HFF-Myc (cell line): ENCODE measurements at regions not wholly inside any gene's neighbourhood (a gene's known extent, or its start where the extent isn't known, plus 50 kb on each side); places are given as distances from the start of the nearest gene placed in this dataset.

Experiments used
- DNase-seq: peaks from one replicate; pipeline ENCODE4 v3.0.0-alpha.2; 2011; ENCODE audit warnings: low read depth; ENCODE audit errors: extremely low read depth
- H3K4me3 ChIP-seq: replicated peaks from 2 replicates; pipeline ENCODE4 v1.5.1; 2011; ENCODE audit warnings: low read depth, mild to moderate bottlenecking, control low read depth, low read length
- CTCF ChIP-seq: IDR thresholded peaks from 2 replicates; pipeline ENCODE4 v1.5.1; 2012; ENCODE audit warnings: mild to moderate bottlenecking, low read depth, low read length, control low read depth; ENCODE audit errors: missing control alignments

GRCh38 chr14:44788612-44789011 is 173.1 kb downstream of the KLHL28 start:
- no peak for DNase-seq
- no peak for TF ChIP-seq CTCF
- no peak overlapping the region for H3K4me3 ChIP-seq

GRCh38 chr14:44785096-44785495 is 176.7 kb downstream of the KLHL28 start:
- H3K4me3 ChIP-seq = no peak overlapping the region
- DNase-seq = no peak
- no peak for TF ChIP-seq CTCF

- no peak for DNase-seq
- H3K4me3 ChIP-seq = no peak overlapping the region
- TF ChIP-seq CTCF = no peak
Observed at GRCh38 chr14:44783901-44784300, 177.8 kb downstream of the KLHL28 start.

- DNase-seq = no peak
- no peak for TF ChIP-seq CTCF
- no peak overlapping the region for H3K4me3 ChIP-seq
Observed at GRCh38 chr14:44782775-44783238, 178.9 kb downstream of the KLHL28 start.

GRCh38 chr14:44780989-44781388 is 180.8 kb downstream of the KLHL28 start:
- TF ChIP-seq CTCF = no peak
- no peak overlapping the region for H3K4me3 ChIP-seq
- no peak for DNase-seq

- no peak for TF ChIP-seq CTCF
- DNase-seq = no peak
- no peak overlapping the region for H3K4me3 ChIP-seq
Observed at GRCh38 chr14:44778604-44779003, 183.1 kb downstream of the KLHL28 start.

- no peak for DNase-seq
- no peak overlapping the region for H3K4me3 ChIP-seq
- no peak for TF ChIP-seq CTCF
Observed at GRCh38 chr14:44777584-44777983, 184.2 kb downstream of the KLHL28 start.
